Hematopoietic multipotent progenitor cell treated with erythropoietin and hydrocortisone succinate and interleukin-3 and kit ligand, for 8 days (in vitro differentiated cells): ENCODE measurements at regions not wholly inside any gene's neighbourhood (a gene's known extent, or its start where the extent isn't known, plus 50 kb on each side); places are given as distances from the start of the nearest gene placed in this dataset.

Experiments used
- DNase-seq: peaks from one replicate; pipeline ENCODE4 v3.0.0-alpha.2; 2015

- DNase-seq = no peak
These were observed 532.8 kb downstream of the ZIC1 start for GRCh38 chr3:147941969-147942368.

- no peak for DNase-seq
These were observed 534.2 kb downstream of the ZIC1 start for GRCh38 chr3:147943265-147943945.

- peak; percentile 2 for DNase-seq
These were observed 536.9 kb downstream of the ZIC1 start for GRCh38 chr3:147945968-147946519.

- DNase-seq = no peak
These were observed 547.5 kb downstream of the ZIC1 start for GRCh38 chr3:147956615-147957014.

- no peak for DNase-seq
These were observed 549.6 kb downstream of the ZIC1 start for GRCh38 chr3:147958754-147959153.

- no peak for DNase-seq
These were observed 551.6 kb downstream of the ZIC1 start for GRCh38 chr3:147960786-147961185.

GRCh38 chr3:147962408-147963164 lies 553.4 kb downstream of the ZIC1 start:
- no peak for DNase-seq

- no peak for DNase-seq
These were observed 554.5 kb downstream of the ZIC1 start for GRCh38 chr3:147963711-147964110.

- no peak for DNase-seq
These were observed 566.0 kb downstream of the ZIC1 start for GRCh38 chr3:147975165-147975564.

GRCh38 chr3:147977001-147977400 lies 567.8 kb downstream of the ZIC1 start:
- no peak for DNase-seq

GRCh38 chr3:147987549-147987948 lies 578.4 kb downstream of the ZIC1 start:
- DNase-seq = no peak

- DNase-seq = no peak
These were observed 580.2 kb downstream of the ZIC1 start for GRCh38 chr3:147989344-147989743.

GRCh38 chr3:148002705-148003205 lies 593.6 kb downstream of the ZIC1 start:
- DNase-seq = no peak

- no peak for DNase-seq
These were observed 595.2 kb downstream of the ZIC1 start for GRCh38 chr3:148004331-148004730.

- DNase-seq = no peak
These were observed 596.3 kb downstream of the ZIC1 start for GRCh38 chr3:148005456-148005855.

- peak; percentile 2 for DNase-seq
These were observed 597.3 kb downstream of the ZIC1 start for GRCh38 chr3:148006508-148006907.

GRCh38 chr3:148008591-148008990 lies 599.4 kb downstream of the ZIC1 start:
- no peak for DNase-seq

- no peak for DNase-seq
These were observed 611.7 kb downstream of the ZIC1 start for GRCh38 chr3:148020861-148021260.

- DNase-seq = no peak
These were observed 612.2 kb downstream of the ZIC1 start for GRCh38 chr3:148021381-148021780.

GRCh38 chr3:148023994-148024393 lies 614.8 kb downstream of the ZIC1 start:
- DNase-seq = no peak

- DNase-seq = no peak
These were observed 616.9 kb downstream of the ZIC1 start for GRCh38 chr3:148026009-148026588.

GRCh38 chr3:148030975-148031374 lies 621.8 kb downstream of the ZIC1 start:
- DNase-seq = no peak

- DNase-seq = no peak
These were observed 625.2 kb downstream of the ZIC1 start for GRCh38 chr3:148034353-148034752.
